ENCODE measurements at regions not wholly inside any gene's neighbourhood (a gene's known extent, or its start where the extent isn't known, plus 50 kb on each side); places are given as distances from the start of the nearest gene placed in this dataset.

DNA sequence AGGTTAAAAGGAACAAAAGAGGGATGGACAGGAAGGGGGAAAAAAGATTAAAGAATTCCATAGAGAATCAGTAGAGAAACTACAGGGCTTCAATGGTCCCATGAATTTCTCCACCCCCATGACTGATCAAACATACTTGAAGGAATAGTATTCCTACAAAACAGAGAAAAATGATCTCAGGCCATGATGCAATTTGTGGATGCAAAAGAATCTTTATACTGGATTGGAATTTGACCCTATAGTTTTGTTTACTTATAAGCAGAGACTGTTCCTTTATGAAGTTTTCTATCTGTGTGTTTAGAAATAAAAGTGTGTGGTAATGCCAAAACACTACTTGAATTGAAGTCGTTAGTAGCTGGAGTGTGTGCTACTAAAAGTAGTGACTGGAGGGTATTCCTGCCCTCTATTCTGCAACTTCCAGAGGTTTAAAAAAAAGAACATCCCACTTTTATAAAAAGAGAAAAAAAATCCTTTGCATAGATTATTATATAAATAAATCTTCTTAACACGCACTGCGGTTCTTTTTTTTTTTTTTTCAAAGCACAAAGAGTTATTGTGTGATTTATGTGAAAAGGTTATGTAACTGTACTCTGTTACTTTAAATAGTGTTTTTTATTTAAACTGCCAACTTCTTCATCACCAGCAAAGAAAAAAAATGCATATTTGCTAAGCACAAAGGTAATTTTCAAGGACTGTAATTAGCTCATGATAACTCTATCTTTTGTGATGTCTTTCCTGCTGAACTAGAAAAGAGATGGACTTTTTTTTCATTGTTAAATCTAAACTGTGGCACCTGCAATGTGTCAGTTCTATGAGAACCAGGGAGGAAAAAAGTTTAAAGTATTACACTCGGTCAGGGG, 214.5 kb upstream of the CITED2 start:
- peaks cover 17 to 69% (median 36%) of the 10 kb centered on the region in 3 donors for H3K4me1 ChIP-seq
- H3K27ac ChIP-seq: peak overlapping the region; percentile 81 to 94 (median 86)
- TF ChIP-seq, protein P1, sequence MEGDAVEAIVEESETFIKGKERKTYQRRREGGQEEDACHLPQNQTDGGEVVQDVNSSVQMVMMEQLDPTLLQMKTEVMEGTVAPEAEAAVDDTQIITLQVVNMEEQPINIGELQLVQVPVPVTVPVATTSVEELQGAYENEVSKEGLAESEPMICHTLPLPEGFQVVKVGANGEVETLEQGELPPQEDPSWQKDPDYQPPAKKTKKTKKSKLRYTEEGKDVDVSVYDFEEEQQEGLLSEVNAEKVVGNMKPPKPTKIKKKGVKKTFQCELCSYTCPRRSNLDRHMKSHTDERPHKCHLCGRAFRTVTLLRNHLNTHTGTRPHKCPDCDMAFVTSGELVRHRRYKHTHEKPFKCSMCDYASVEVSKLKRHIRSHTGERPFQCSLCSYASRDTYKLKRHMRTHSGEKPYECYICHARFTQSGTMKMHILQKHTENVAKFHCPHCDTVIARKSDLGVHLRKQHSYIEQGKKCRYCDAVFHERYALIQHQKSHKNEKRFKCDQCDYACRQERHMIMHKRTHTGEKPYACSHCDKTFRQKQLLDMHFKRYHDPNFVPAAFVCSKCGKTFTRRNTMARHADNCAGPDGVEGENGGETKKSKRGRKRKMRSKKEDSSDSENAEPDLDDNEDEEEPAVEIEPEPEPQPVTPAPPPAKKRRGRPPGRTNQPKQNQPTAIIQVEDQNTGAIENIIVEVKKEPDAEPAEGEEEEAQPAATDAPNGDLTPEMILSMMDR (IDR thresholded peaks at IDR 0.05): no peak
- TF ChIP-seq POLR2A (IDR thresholded peaks at IDR 0.05) (no peak), POLR2AphosphoS5 (IDR thresholded peaks at IDR 0.05) (no peak), EP300 (IDR thresholded peaks at IDR 0.05) (no peak)
- no peaks in the 10 kb centered on the region for H3K9me3 ChIP-seq
- no peak for ATAC-seq
- WGBS, 2 donors (ENCODE audit: low coverage in 1 of 2): 14 to 20% methylated on average over 4 of the region's 4 CpGs
- H3K36me3 ChIP-seq: no peaks in the 10 kb centered on the region
- no peak overlapping the region for H3K4me3 ChIP-seq
- no peaks in the 10 kb centered on the region for H3K27me3 ChIP-seq

DNA sequence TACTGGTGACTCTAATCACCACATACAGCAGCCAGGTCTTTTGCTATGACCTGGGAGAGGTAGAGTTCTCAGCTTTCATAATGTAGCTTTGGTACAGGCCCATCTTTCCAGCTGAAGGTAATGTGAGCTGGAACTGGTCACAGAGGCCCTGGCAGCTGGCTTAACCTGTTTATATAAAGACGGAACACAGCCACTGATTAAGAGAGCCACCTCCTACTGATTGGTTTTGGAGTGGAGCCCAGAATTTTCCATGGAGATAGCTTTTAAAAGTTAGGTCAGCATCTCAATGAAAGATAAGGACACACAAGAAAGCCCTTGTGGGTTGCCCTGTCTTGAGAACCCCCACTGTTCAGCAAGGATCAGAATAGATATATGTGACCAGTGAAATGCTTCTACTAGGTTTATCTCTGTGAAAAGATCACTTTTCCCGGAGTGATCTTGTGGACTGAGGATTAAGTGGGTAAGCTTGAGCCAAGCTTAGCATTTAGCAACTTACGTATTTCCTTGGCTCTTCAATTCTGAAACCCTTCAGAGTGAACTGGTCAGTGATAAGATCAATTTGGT, 213.7 kb upstream of the CITED2 start:
- H3K27me3 ChIP-seq: no peaks in the 10 kb centered on the region
- TF ChIP-seq POLR2AphosphoS5 (IDR thresholded peaks at IDR 0.05) (no peak), POLR2A (IDR thresholded peaks at IDR 0.05) (no peak), EP300 (IDR thresholded peaks at IDR 0.05) (no peak)
- TF ChIP-seq, protein P1 (IDR thresholded peaks at IDR 0.05): no peak
- no peak overlapping the region for H3K4me3 ChIP-seq
- H3K4me1 ChIP-seq: peaks cover 17 to 61% (median 33%) of the 10 kb centered on the region in 3 donors
- H3K36me3 ChIP-seq: no peaks in the 10 kb centered on the region
- H3K9me3 ChIP-seq: no peaks in the 10 kb centered on the region
- H3K27ac ChIP-seq: peak overlapping the region; percentile 74 to 94 (median 84)
- WGBS, 2 donors (ENCODE audit: low coverage in 1 of 2): 20% methylated on average over 2 of the region's 3 CpGs; no CpG with 5 or more reads in 1 of the 2 donors
- no peak for ATAC-seq

DNA sequence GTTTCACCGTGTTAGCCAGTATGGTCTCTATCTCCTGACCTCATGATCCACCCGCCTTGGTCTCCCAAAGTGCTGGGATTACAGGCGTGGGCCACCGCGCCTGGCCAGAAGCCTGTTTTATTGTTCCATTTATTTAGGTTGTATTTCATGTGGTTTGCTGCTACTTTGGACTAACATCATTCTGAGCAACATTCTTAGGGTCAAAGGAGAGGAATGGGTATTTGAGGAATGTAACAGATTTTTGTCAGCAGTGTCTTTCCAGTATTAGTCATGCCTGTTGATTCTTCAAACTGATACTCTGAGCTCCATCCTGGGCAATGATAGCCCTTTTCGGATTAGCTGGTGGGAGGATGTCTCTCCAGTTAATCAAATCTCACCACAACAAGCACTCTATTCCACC, 213.0 kb upstream of the CITED2 start:
- H3K4me3 ChIP-seq: no peak overlapping the region
- no peak for TF ChIP-seq EP300 (IDR thresholded peaks at IDR 0.05)
- TF ChIP-seq POLR2AphosphoS5 (IDR thresholded peaks at IDR 0.05): no peak
- no peak for TF ChIP-seq POLR2A (IDR thresholded peaks at IDR 0.05)
- TF ChIP-seq, protein P1 (IDR thresholded peaks at IDR 0.05): no peak
- 76 to 77% methylated on average over 4 to 5 of the region's 6 CpGs for WGBS, 2 donors (ENCODE audit: low coverage in 1 of 2)
- H3K36me3 ChIP-seq: no peaks in the 10 kb centered on the region
- peaks cover 13 to 54% (median 31%) of the 10 kb centered on the region in 3 donors for H3K4me1 ChIP-seq
- H3K27me3 ChIP-seq: no peaks in the 10 kb centered on the region
- no peak for ATAC-seq
- peak overlapping the region; percentile 74 to 94 (median 84) for H3K27ac ChIP-seq
- H3K9me3 ChIP-seq: no peaks in the 10 kb centered on the region

DNA sequence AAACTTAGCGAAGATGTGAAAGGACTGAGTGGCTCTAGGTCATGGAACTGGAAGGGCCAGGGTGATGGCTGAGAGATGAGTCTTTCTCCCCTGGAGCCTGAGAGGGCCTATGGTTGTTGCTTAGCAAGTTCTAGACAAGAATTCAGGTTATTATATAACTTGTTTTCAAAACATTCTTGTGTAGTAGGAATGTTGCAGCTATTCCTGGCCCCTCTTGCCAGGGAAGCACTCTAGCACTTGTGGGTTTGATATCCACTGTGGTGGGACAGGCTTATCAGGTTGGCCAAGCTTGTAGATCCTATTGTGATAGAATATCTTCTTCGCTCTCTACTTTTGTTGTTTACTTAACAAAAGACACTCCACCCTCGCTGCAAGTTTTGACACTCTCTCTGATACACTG, 211.8 kb upstream of the CITED2 start:
- TF ChIP-seq, protein P1 (IDR thresholded peaks at IDR 0.05): no peak
- no peak for TF ChIP-seq POLR2A (IDR thresholded peaks at IDR 0.05)
- TF ChIP-seq POLR2AphosphoS5 (IDR thresholded peaks at IDR 0.05): no peak
- no peak overlapping the region for H3K27ac ChIP-seq
- no peaks in the 10 kb centered on the region for H3K27me3 ChIP-seq
- 90 to 100% methylated on average over 3 of the region's 3 CpGs for WGBS, 2 donors (ENCODE audit: low coverage in 1 of 2)
- no peaks in the 10 kb centered on the region for H3K9me3 ChIP-seq
- no peak for ATAC-seq
- no peaks in the 10 kb centered on the region for H3K36me3 ChIP-seq
- no peak overlapping the region for H3K4me3 ChIP-seq
- peaks cover 4 to 42% (median 22%) of the 10 kb centered on the region in 3 donors for H3K4me1 ChIP-seq
